Mesothelial cell of epicardium (in vitro differentiated cells): ENCODE measurements at regions not wholly inside any gene's neighbourhood (a gene's known extent, or its start where the extent isn't known, plus 50 kb on each side); places are given as distances from the start of the nearest gene placed in this dataset.
"Not testable (repeated sequence)": the region's sequence is repeated elsewhere in the genome, so short reads cannot be mapped to it uniquely, and the experiment has no call there.

ENCODE experiments used
- DNase-seq, 2 experiments: peaks; one replicate each; pipeline ENCODE4 v3.0.0; 2021; ENCODE audit warnings: low spot score in 2 of 2; ENCODE audit not compliant: unreplicated experiment in 2 of 2
- H3K27ac Mint-ChIP-seq: 2 replicates; pipeline ENCODE4 v1.8.0; 2021; ENCODE audit warnings: mixed read lengths
- H3K27me3 Mint-ChIP-seq: 2 replicates; pipeline ENCODE4 v1.8.0; 2021; ENCODE audit warnings: low read depth, mixed read lengths
- H3K36me3 Mint-ChIP-seq: 2 replicates; pipeline ENCODE4 v1.8.0; 2021; ENCODE audit warnings: mixed read lengths
- H3K4me1 Mint-ChIP-seq: 2 replicates; pipeline ENCODE4 v1.8.0; 2021; ENCODE audit warnings: mixed read lengths
- H3K4me3 Mint-ChIP-seq: 2 replicates; pipeline ENCODE4 v1.8.0; 2021; ENCODE audit warnings: mild to moderate bottlenecking, moderate library complexity, mixed read lengths
- H3K9me3 Mint-ChIP-seq: 2 replicates; pipeline ENCODE4 v1.8.0; 2021; ENCODE audit warnings: mixed read lengths
- CTCF ChIP-seq: fragments of 200-600 bp; sonication (generic); IDR thresholded peaks from one replicate; pipeline ENCODE4 v1.5.0; 2021; ENCODE audit warnings: antibody characterized with exemption; ENCODE audit not compliant: unreplicated experiment

- no peak overlapping the region for H3K27ac Mint-ChIP-seq
- H3K4me3 Mint-ChIP-seq: no peak overlapping the region
- no peaks in the 10 kb centered on the region for H3K4me1 Mint-ChIP-seq
- H3K27me3 Mint-ChIP-seq: no peaks in the 10 kb centered on the region
- peaks cover 34% of the 10 kb centered on the region for H3K9me3 Mint-ChIP-seq
- DNase-seq: no peak
- no peak for TF ChIP-seq CTCF
- H3K36me3 Mint-ChIP-seq: no peaks in the 10 kb centered on the region
Measured at GRCh38 chr2:153661801-153662200, 183.2 kb upstream of the RPRM start.

- Mint-ChIP-seq H3K27me3 (no peaks in the 10 kb centered on the region), H3K36me3 (no peaks in the 10 kb centered on the region), H3K27ac (no peak overlapping the region), H3K4me1 (no peaks in the 10 kb centered on the region), H3K9me3 (peaks cover 45% of the 10 kb centered on the region), H3K4me3 (no peak overlapping the region)
- no peak for TF ChIP-seq CTCF
- no peak for DNase-seq
Measured at GRCh38 chr2:153663371-153663770, 184.8 kb upstream of the RPRM start.

- not testable (repeated sequence) for H3K4me3 Mint-ChIP-seq, H3K36me3 Mint-ChIP-seq, DNase-seq, H3K4me1 Mint-ChIP-seq, H3K27me3 Mint-ChIP-seq, H3K27ac Mint-ChIP-seq
- peaks cover 47% of the 10 kb centered on the region for H3K9me3 Mint-ChIP-seq
Measured at GRCh38 chr2:153664009-153664408, 185.4 kb upstream of the RPRM start.

GRCh38 chr2:153667475-153667874 is 188.9 kb upstream of the RPRM start:
- Mint-ChIP-seq H3K27ac (no peak overlapping the region), H3K4me1 (no peaks in the 10 kb centered on the region), H3K27me3 (no peaks in the 10 kb centered on the region), H3K9me3 (peaks cover 64% of the 10 kb centered on the region), H3K4me3 (no peak overlapping the region), H3K36me3 (no peaks in the 10 kb centered on the region)
- no peak for TF ChIP-seq CTCF
- DNase-seq: no peak

- Mint-ChIP-seq H3K4me1 (no peaks in the 10 kb centered on the region), H3K4me3 (no peak overlapping the region), H3K27me3 (no peaks in the 10 kb centered on the region), H3K27ac (no peak overlapping the region), H3K36me3 (no peaks in the 10 kb centered on the region), H3K9me3 (peaks cover 68% of the 10 kb centered on the region)
- TF ChIP-seq CTCF: no peak
- no peak for DNase-seq
Measured at GRCh38 chr2:153668923-153669322, 190.4 kb upstream of the RPRM start.

GRCh38 chr2:153710128-153710527 is 161.6 kb upstream of the GALNT13 start:
- Mint-ChIP-seq H3K27me3 (no peaks in the 10 kb centered on the region), H3K9me3 (peaks cover 11% of the 10 kb centered on the region), H3K36me3 (no peaks in the 10 kb centered on the region), H3K27ac (no peak overlapping the region), H3K4me3 (no peak overlapping the region), H3K4me1 (no peaks in the 10 kb centered on the region)
- TF ChIP-seq CTCF: no peak
- no peak for DNase-seq
